ENCODE measurements at regions not wholly inside any gene's neighbourhood (a gene's known extent, or its start where the extent isn't known, plus 50 kb on each side); places are given as distances from the start of the nearest gene placed in this dataset.
"Not testable (repeated sequence)": the region's sequence is repeated elsewhere in the genome, so short reads cannot be mapped to it uniquely, and the experiment has no call there.

- CTCF ChIA-PET, result no interaction called here
Measured at GRCh38 chr6:144635051-144635450, 349.9 kb downstream of the UTRN start.

GRCh38 chr6:144636025-144636424, 350.9 kb downstream of the UTRN start:
- H3K4me3 ChIP-seq (ENCODE audit: low read depth, low read length, poor library complexity, severe bottlenecking); intact Hi-C loops (cut with micrococcal nuclease; ENCODE audit: unreplicated experiment); DNase-seq (ENCODE audit: low spot score); CTCF ChIA-PET; H3K4me1 ChIP-seq (ENCODE audit: insufficient read depth, low read length, poor library complexity, severe bottlenecking); BruUV-seq (replicated peaks); H3K9me3 ChIP-seq (ENCODE audit: low read depth, low read length, poor library complexity, severe bottlenecking); H3K27ac ChIP-seq (ENCODE audit: low read depth, low read length, poor library complexity, severe bottlenecking); POLR2A ChIA-PET (ENCODE audit: low non-redundant PET); H3K27me3 ChIP-seq (replicated peaks; ENCODE audit: insufficient read depth, low read depth, low read length, poor library complexity); H3K36me3 ChIP-seq (ENCODE audit: insufficient read depth, low read length, poor library complexity, severe bottlenecking): not testable (repeated sequence)

More at GRCh38 chr6:144635051-144635450, 349.9 kb downstream of the UTRN start:
- POLR2A ChIA-PET (ENCODE audit: low non-redundant PET), result no interaction called here
- no peaks in the 10 kb centered on the region for H3K27me3 ChIP-seq (replicated peaks; ENCODE audit: insufficient read depth, low read depth, low read length, poor library complexity)
- H3K27ac ChIP-seq (ENCODE audit: low read depth, low read length, poor library complexity, severe bottlenecking), result no peak overlapping the region
- H3K4me1 ChIP-seq (ENCODE audit: insufficient read depth, low read length, poor library complexity, severe bottlenecking), result no peaks in the 10 kb centered on the region
- H3K9me3 ChIP-seq (ENCODE audit: low read depth, low read length, poor library complexity, severe bottlenecking), result no peaks in the 10 kb centered on the region
- BruUV-seq (replicated peaks), result no TSS peak
- no peak for DNase-seq (ENCODE audit: low spot score)
- no peaks in the 10 kb centered on the region for H3K36me3 ChIP-seq (ENCODE audit: insufficient read depth, low read length, poor library complexity, severe bottlenecking)
- intact Hi-C loops (cut with micrococcal nuclease; ENCODE audit: unreplicated experiment), result no loop called here
- H3K4me3 ChIP-seq (ENCODE audit: low read depth, low read length, poor library complexity, severe bottlenecking), result no peak overlapping the region
- TF ChIP-seq, protein P1, sequence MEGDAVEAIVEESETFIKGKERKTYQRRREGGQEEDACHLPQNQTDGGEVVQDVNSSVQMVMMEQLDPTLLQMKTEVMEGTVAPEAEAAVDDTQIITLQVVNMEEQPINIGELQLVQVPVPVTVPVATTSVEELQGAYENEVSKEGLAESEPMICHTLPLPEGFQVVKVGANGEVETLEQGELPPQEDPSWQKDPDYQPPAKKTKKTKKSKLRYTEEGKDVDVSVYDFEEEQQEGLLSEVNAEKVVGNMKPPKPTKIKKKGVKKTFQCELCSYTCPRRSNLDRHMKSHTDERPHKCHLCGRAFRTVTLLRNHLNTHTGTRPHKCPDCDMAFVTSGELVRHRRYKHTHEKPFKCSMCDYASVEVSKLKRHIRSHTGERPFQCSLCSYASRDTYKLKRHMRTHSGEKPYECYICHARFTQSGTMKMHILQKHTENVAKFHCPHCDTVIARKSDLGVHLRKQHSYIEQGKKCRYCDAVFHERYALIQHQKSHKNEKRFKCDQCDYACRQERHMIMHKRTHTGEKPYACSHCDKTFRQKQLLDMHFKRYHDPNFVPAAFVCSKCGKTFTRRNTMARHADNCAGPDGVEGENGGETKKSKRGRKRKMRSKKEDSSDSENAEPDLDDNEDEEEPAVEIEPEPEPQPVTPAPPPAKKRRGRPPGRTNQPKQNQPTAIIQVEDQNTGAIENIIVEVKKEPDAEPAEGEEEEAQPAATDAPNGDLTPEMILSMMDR (conservative IDR thresholded peaks at IDR 0.05; ENCODE audit: low read depth, low read length), result no peak
- TF ChIP-seq EZH2 (IDR thresholded peaks at IDR 0.05; ENCODE audit: borderline replicate concordance, low read depth, low read length, poor library complexity, severe bottlenecking), result no peak

DNA sequence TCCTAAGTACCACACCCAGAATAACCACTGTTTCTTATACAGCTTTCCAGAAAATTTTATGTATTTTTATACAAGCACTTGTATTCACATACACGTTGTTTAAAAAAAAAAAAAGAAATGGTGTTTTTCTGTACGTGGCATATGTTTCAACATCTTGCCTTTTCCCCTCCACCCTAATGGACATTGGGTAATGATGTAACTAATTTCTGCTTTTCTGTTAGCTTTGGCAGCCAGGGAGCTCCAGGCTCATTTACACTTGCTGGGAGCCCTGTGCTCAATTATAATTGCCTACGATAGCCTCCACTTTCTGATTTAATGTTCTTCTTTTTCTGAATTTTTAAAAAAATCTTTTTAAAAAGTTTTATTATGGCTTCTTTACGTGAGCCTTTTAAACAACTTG, 352.4 kb downstream of the UTRN start:
- CTCF ChIA-PET, result interaction anchor here (0.5 kb wide), 1 partner anchor 996 kb away, joined by 4 read pairs; no protein-coding TSS in a partner anchor
- POLR2A ChIA-PET (ENCODE audit: low non-redundant PET), result no interaction called here
- intact Hi-C loops (cut with micrococcal nuclease; ENCODE audit: unreplicated experiment), result no loop called here
- no peak for DNase-seq (ENCODE audit: low spot score)
- TF ChIP-seq EZH2 (IDR thresholded peaks at IDR 0.05; ENCODE audit: borderline replicate concordance, low read depth, low read length, poor library complexity, severe bottlenecking), result no peak
- TF ChIP-seq, protein P1 (conservative IDR thresholded peaks at IDR 0.05; ENCODE audit: low read depth, low read length), result no peak
- H3K27ac ChIP-seq (ENCODE audit: low read depth, low read length, poor library complexity, severe bottlenecking), result no peak overlapping the region
- H3K36me3 ChIP-seq (ENCODE audit: insufficient read depth, low read length, poor library complexity, severe bottlenecking), result no peaks in the 10 kb centered on the region
- no peaks in the 10 kb centered on the region for H3K9me3 ChIP-seq (ENCODE audit: low read depth, low read length, poor library complexity, severe bottlenecking)
- no peaks in the 10 kb centered on the region for H3K4me1 ChIP-seq (ENCODE audit: insufficient read depth, low read length, poor library complexity, severe bottlenecking)
- no peaks in the 10 kb centered on the region for H3K27me3 ChIP-seq (replicated peaks; ENCODE audit: insufficient read depth, low read depth, low read length, poor library complexity)
- BruUV-seq (replicated peaks), result no TSS peak
- no peak overlapping the region for H3K4me3 ChIP-seq (ENCODE audit: low read depth, low read length, poor library complexity, severe bottlenecking)

GRCh38 chr6:144639654-144640053, 354.5 kb downstream of the UTRN start:
- Histone ChIP-seq H3K4me3 (ENCODE audit: low read depth, low read length, poor library complexity, severe bottlenecking) (no peak overlapping the region), H3K27me3 (replicated peaks; ENCODE audit: insufficient read depth, low read depth, low read length, poor library complexity) (no peaks in the 10 kb centered on the region), H3K36me3 (ENCODE audit: insufficient read depth, low read length, poor library complexity, severe bottlenecking) (no peaks in the 10 kb centered on the region), H3K9me3 (ENCODE audit: low read depth, low read length, poor library complexity, severe bottlenecking) (no peaks in the 10 kb centered on the region), H3K27ac (ENCODE audit: low read depth, low read length, poor library complexity, severe bottlenecking) (no peak overlapping the region), H3K4me1 (ENCODE audit: insufficient read depth, low read length, poor library complexity, severe bottlenecking) (no peaks in the 10 kb centered on the region)
- TF ChIP-seq, protein P1 (conservative IDR thresholded peaks at IDR 0.05; ENCODE audit: low read depth, low read length), result no peak
- no peak for TF ChIP-seq EZH2 (IDR thresholded peaks at IDR 0.05; ENCODE audit: borderline replicate concordance, low read depth, low read length, poor library complexity, severe bottlenecking)
- DNase-seq (ENCODE audit: low spot score), result no peak
- intact Hi-C loops (cut with micrococcal nuclease; ENCODE audit: unreplicated experiment), result no loop called here
- BruUV-seq (replicated peaks), result no TSS peak
- ChIA-PET CTCF (no interaction called here), POLR2A (ENCODE audit: low non-redundant PET) (interaction anchor here (0.6 kb wide), 1 partner anchor 121 kb away, joined by 9 read pairs; no protein-coding TSS in a partner anchor)
